T47D (cell line): ENCODE measurements at regions not wholly inside any gene's neighbourhood (a gene's known extent, or its start where the extent isn't known, plus 50 kb on each side); places are given as distances from the start of the nearest gene placed in this dataset.
"Not testable (repeated sequence)": the region's sequence is repeated elsewhere in the genome, so short reads cannot be mapped to it uniquely, and the experiment has no call there.

Source experiments
- DNase-seq, 2 experiments: peaks; one replicate each; pipeline versions ENCODE4 v3.0.0 to v3.0.0-alpha.2; 2011 to 2012; ENCODE audit warnings: low read depth in 1 of 2, low spot score in 1 of 2
- JUND ChIP-seq: IDR thresholded peaks from 2 replicates; pipeline ENCODE4 v1.6.1; 2012; ENCODE audit warnings: low read depth
- in situ Hi-C: cut with HindIII; loops from 2 replicates; pipeline ENCODE4 v1.10.0; 2016; ENCODE audit warnings: low sequenced_read_pairs, low pct_unique_long_range_greater_than_20kb

- TF ChIP-seq JUND, result no peak
- in situ Hi-C loops, result no loop called here
- DNase-seq, result no peak
Measured at GRCh38 chr13:23074075-23074828, 106.5 kb upstream of the SGCG start.

- in situ Hi-C loops, result no loop called here
- TF ChIP-seq JUND, result no peak
- no peak for DNase-seq
Measured at GRCh38 chr13:23081220-23081619, 99.6 kb upstream of the SGCG start.

- no peak for TF ChIP-seq JUND
- in situ Hi-C loops, result no loop called here
Measured at GRCh38 chr13:23081901-23082300, 98.9 kb upstream of the SGCG start.

GRCh38 chr13:23086968-23087623 is 93.7 kb upstream of the SGCG start:
- in situ Hi-C loops, result no loop called here
- no peak for DNase-seq
- TF ChIP-seq JUND, result no peak

More at GRCh38 chr13:23081901-23082300, 98.9 kb upstream of the SGCG start:
- DNase-seq, result no peak

- DNase-seq, result peak; percentile 7 to 45
- in situ Hi-C loops, result no loop called here
- TF ChIP-seq JUND, result no peak
Measured at GRCh38 chr13:23087880-23088279, 92.9 kb upstream of the SGCG start.

GRCh38 chr13:23098161-23098907 is 82.4 kb upstream of the SGCG start:
- in situ Hi-C loops, result no loop called here
- TF ChIP-seq JUND, result no peak
- DNase-seq, result no peak

- in situ Hi-C loops, result no loop called here
- no peak for DNase-seq
- no peak for TF ChIP-seq JUND
Measured at GRCh38 chr13:23105051-23105450, 75.7 kb upstream of the SGCG start.

- no peak for TF ChIP-seq JUND
- in situ Hi-C loops, result no loop called here
- DNase-seq, result no peak
Measured at GRCh38 chr13:23107665-23108064, 73.1 kb upstream of the SGCG start.

- DNase-seq, result no peak
- TF ChIP-seq JUND, result no peak
- in situ Hi-C loops, result no loop called here
Measured at GRCh38 chr13:23119131-23119530, 61.6 kb upstream of the SGCG start.

- DNase-seq, in situ Hi-C loops: not testable (repeated sequence)
Measured at GRCh38 chr13:23127540-23127939, 53.2 kb upstream of the SGCG start.

GRCh38 chr13:23129331-23129730 is 51.4 kb upstream of the SGCG start:
- TF ChIP-seq JUND, result no peak
- no peak for DNase-seq
- in situ Hi-C loops, result no loop called here
